ENCODE measurements at regions not wholly inside any gene's neighbourhood (a gene's known extent, or its start where the extent isn't known, plus 50 kb on each side); places are given as distances from the start of the nearest gene placed in this dataset.

DNA sequence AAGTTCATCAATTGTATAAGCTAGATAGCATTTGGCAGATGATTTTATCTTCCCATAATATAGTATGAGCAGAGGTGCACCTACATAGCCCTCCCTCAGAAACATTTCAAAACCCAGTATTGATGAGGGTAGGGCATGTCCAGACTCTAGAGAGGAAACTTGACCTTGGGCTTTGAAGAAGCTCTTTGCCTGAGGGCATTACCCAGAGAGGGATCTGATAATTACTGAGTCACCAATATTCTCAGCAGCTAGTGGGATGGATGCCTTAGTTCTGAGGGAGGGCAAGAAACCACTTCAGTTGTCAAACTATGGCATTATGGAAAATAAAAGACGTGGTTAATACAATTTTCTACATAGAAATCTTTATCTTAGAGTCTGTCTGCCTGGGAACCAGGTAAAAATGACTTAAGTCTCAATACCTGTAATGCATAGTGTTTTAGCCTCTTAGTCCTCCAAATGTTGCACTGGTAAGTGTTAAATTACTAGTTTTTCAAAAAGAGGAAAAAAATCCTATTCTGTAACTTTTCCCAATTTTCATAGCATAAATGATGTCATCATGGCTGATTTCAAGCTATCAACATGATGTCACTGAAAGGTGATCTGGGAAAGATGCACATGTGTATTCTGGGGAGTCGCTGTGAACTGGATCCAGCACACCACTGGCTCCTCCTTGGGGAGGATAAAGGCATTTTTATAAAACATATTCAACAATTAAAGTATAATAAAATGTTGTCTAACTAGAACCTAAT is 809.0 kb downstream of the KCTD16 start (continued):
- TF ChIP-seq, protein P1, sequence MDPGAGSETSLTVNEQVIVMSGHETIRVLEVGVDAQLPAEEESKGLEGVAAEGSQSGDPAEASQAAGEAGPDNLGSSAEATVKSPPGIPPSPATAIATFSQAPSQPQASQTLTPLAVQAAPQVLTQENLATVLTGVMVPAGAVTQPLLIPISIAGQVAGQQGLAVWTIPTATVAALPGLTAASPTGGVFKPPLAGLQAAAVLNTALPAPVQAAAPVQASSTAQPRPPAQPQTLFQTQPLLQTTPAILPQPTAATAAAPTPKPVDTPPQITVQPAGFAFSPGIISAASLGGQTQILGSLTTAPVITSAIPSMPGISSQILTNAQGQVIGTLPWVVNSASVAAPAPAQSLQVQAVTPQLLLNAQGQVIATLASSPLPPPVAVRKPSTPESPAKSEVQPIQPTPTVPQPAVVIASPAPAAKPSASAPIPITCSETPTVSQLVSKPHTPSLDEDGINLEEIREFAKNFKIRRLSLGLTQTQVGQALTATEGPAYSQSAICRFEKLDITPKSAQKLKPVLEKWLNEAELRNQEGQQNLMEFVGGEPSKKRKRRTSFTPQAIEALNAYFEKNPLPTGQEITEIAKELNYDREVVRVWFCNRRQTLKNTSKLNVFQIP (CRISPR knock-in tag; IDR thresholded peaks at IDR 0.05; ENCODE audit: borderline replicate concordance, low read depth), result no peak
- TF ChIP-seq PPARA (CRISPR knock-in tag; IDR thresholded peaks at IDR 0.05; ENCODE audit: borderline replicate concordance) (no peak), ZNF70 (CRISPR knock-in tag; IDR thresholded peaks at IDR 0.05) (no peak), GLIS3 (CRISPR knock-in tag; IDR thresholded peaks at IDR 0.05) (no peak), RARB (CRISPR knock-in tag; IDR thresholded peaks at IDR 0.05) (no peak), ZNF565 (CRISPR knock-in tag; conservative IDR thresholded peaks at IDR 0.05; ENCODE audit: low read depth) (no peak), CSDC2 (CRISPR knock-in tag; IDR thresholded peaks at IDR 0.05) (no peak)
- TF ChIP-seq, protein P2, sequence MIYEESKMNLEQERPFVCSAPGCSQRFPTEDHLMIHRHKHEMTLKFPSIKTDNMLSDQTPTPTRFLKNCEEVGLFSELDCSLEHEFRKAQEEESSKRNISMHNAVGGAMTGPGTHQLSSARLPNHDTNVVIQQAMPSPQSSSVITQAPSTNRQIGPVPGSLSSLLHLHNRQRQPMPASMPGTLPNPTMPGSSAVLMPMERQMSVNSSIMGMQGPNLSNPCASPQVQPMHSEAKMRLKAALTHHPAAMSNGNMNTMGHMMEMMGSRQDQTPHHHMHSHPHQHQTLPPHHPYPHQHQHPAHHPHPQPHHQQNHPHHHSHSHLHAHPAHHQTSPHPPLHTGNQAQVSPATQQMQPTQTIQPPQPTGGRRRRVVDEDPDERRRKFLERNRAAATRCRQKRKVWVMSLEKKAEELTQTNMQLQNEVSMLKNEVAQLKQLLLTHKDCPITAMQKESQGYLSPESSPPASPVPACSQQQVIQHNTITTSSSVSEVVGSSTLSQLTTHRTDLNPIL (CRISPR knock-in tag; IDR thresholded peaks at IDR 0.05; ENCODE audit: low read depth), result no peak

DNA sequence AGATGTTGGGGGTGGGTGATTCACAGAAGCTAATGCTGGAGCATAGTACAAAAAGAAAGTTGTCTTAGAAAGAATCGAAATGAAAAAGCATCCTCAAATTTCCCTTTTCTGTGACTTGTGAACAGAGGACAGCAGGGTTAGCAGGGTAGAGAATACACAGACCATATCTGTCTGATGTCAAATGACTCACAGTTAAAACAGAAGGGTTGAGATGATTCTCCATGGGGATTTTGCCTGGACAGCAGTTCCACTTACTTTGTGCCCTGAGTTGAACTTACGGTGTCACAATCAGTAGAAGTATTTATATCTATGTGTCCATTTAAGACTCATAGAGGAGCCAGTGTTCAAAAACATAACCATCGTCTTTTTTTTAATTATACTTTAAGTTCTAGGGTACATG is 801.6 kb downstream of the KCTD16 start:
- TF ChIP-seq ESRRG (CRISPR knock-in tag; IDR thresholded peaks at IDR 0.05) (no peak), ZNF8 (CRISPR knock-in tag; IDR thresholded peaks at IDR 0.05) (no peak), RARB (CRISPR knock-in tag; IDR thresholded peaks at IDR 0.05) (no peak), ZNF565 (CRISPR knock-in tag; conservative IDR thresholded peaks at IDR 0.05; ENCODE audit: low read depth) (no peak), TCF4 (CRISPR knock-in tag; IDR thresholded peaks at IDR 0.05; ENCODE audit: borderline replicate concordance) (no peak), ISL1 (CRISPR knock-in tag; IDR thresholded peaks at IDR 0.05) (no peak), ZFP3 (CRISPR knock-in tag; IDR thresholded peaks at IDR 0.05) (no peak), ZC3H10 (CRISPR knock-in tag; IDR thresholded peaks at IDR 0.05) (no peak), CSDC2 (CRISPR knock-in tag; IDR thresholded peaks at IDR 0.05) (no peak), TOX (CRISPR knock-in tag; IDR thresholded peaks at IDR 0.05; ENCODE audit: borderline replicate concordance) (no peak), OSR1 (CRISPR knock-in tag; IDR thresholded peaks at IDR 0.05) (no peak), ZNF70 (CRISPR knock-in tag; IDR thresholded peaks at IDR 0.05) (no peak), ARNTL (CRISPR knock-in tag; IDR thresholded peaks at IDR 0.05; ENCODE audit: borderline replicate concordance, low read depth) (no peak), PATZ1 (CRISPR knock-in tag; IDR thresholded peaks at IDR 0.05; ENCODE audit: borderline replicate concordance) (no peak), PPARA (CRISPR knock-in tag; IDR thresholded peaks at IDR 0.05; ENCODE audit: borderline replicate concordance) (no peak), GLIS3 (CRISPR knock-in tag; IDR thresholded peaks at IDR 0.05) (no peak), SNAI2 (CRISPR knock-in tag; IDR thresholded peaks at IDR 0.05) (no peak)
- TF ChIP-seq, protein P3, sequence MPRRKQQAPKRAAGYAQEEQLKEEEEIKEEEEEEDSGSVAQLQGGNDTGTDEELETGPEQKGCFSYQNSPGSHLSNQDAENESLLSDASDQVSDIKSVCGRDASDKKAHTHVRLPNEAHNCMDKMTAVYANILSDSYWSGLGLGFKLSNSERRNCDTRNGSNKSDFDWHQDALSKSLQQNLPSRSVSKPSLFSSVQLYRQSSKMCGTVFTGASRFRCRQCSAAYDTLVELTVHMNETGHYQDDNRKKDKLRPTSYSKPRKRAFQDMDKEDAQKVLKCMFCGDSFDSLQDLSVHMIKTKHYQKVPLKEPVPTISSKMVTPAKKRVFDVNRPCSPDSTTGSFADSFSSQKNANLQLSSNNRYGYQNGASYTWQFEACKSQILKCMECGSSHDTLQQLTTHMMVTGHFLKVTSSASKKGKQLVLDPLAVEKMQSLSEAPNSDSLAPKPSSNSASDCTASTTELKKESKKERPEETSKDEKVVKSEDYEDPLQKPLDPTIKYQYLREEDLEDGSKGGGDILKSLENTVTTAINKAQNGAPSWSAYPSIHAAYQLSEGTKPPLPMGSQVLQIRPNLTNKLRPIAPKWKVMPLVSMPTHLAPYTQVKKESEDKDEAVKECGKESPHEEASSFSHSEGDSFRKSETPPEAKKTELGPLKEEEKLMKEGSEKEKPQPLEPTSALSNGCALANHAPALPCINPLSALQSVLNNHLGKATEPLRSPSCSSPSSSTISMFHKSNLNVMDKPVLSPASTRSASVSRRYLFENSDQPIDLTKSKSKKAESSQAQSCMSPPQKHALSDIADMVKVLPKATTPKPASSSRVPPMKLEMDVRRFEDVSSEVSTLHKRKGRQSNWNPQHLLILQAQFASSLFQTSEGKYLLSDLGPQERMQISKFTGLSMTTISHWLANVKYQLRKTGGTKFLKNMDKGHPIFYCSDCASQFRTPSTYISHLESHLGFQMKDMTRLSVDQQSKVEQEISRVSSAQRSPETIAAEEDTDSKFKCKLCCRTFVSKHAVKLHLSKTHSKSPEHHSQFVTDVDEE (CRISPR knock-in tag; IDR thresholded peaks at IDR 0.05), result no peak
- TF ChIP-seq, protein P4, sequence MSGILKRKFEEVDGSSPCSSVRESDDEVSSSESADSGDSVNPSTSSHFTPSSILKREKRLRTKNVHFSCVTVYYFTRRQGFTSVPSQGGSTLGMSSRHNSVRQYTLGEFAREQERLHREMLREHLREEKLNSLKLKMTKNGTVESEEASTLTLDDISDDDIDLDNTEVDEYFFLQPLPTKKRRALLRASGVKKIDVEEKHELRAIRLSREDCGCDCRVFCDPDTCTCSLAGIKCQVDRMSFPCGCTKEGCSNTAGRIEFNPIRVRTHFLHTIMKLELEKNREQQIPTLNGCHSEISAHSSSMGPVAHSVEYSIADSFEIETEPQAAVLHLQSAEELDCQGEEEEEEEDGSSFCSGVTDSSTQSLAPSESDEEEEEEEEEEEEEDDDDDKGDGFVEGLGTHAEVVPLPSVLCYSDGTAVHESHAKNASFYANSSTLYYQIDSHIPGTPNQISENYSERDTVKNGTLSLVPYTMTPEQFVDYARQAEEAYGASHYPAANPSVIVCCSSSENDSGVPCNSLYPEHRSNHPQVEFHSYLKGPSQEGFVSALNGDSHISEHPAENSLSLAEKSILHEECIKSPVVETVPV (CRISPR knock-in tag; IDR thresholded peaks at IDR 0.05), result no peak
- no peak for ATAC-seq
